BJ (cell line): ENCODE measurements at regions not wholly inside any gene's neighbourhood (a gene's known extent, or its start where the extent isn't known, plus 50 kb on each side); places are given as distances from the start of the nearest gene placed in this dataset.
"Not testable (repeated sequence)": the region's sequence is repeated elsewhere in the genome, so short reads cannot be mapped to it uniquely, and the experiment has no call there.

ENCODE experiments used
- CTCF ChIA-PET: fragments of 350-600 bp; formaldehyde crosslinking; extraction: SDS; loops from one replicate; lab custom pipeline; 2021; ENCODE audit warnings: antibody characterized with exemption, inconsistent platforms; lab: Yijun Ruan, JAX
- POLR2A ChIA-PET: fragments of 300-600 bp; sonication (Branson Sonifier 250); formaldehyde crosslinking; extraction: SDS; loops from one replicate; lab custom pipeline; 2021; ENCODE audit warnings: antibody characterized with exemption; lab: Charles Lee
- DNase-seq: peaks from one replicate; pipeline ENCODE4 v3.0.0-alpha.2; 2011; ENCODE audit warnings: low read depth
- H3K27me3 ChIP-seq: 2 replicates; pipeline ENCODE4 v1.6.0; 2011; ENCODE audit warnings: low read length; ENCODE audit not compliant: control insufficient read depth, insufficient read depth
- H3K36me3 ChIP-seq: 2 replicates; pipeline ENCODE4 v1.5.1; 2011; ENCODE audit warnings: low read length; ENCODE audit not compliant: control insufficient read depth, insufficient read depth
- H3K4me3 ChIP-seq: 2 replicates; pipeline ENCODE4 v1.5.1; 2011; ENCODE audit warnings: low read depth, mild to moderate bottlenecking, control low read depth, low read length
- TF ChIP-seq, protein P1 (sequence below): IDR thresholded peaks from 2 replicates; pipeline ENCODE4 v1.5.1; 2011; ENCODE audit warnings: low read depth, mild to moderate bottlenecking, control low read depth, inconsistent platforms, low read length, moderate library complexity; ENCODE audit not compliant: insufficient read depth

DNA sequence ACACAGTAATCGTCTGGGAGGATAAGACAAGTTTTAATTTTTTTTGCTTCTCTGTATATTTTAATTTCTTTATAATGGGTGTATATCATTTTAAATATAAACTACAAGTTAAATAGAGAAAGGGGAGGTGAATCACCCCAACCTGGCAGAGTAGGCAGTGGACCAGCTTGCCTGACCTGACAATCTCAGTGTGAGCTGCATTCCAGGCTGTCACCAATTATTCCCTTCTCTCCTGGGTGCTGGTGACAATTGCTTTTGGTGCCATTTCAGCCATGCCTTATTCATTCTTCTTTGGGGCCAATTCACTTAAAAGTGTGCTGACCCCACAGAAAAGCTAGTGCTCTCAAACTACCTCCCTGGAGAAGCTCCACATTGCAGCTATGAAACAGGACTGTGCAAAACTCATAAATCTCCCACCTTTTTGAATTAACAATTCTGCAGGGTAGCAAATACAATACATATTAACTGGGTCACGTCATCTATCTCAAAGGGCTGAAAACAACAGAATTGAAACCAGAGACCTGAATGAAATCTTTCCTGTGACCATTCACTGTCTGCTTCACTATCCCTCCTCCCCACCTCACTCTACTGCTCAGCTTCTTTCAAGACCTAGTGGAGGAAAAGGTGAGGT, 359.0 kb downstream of the HS3ST1 start:
- ChIA-PET POLR2A (no interaction called here), CTCF (no interaction called here)
- no peak overlapping the region for H3K4me3 ChIP-seq
- H3K36me3 ChIP-seq: no peaks in the 10 kb centered on the region
- TF ChIP-seq, protein P1, sequence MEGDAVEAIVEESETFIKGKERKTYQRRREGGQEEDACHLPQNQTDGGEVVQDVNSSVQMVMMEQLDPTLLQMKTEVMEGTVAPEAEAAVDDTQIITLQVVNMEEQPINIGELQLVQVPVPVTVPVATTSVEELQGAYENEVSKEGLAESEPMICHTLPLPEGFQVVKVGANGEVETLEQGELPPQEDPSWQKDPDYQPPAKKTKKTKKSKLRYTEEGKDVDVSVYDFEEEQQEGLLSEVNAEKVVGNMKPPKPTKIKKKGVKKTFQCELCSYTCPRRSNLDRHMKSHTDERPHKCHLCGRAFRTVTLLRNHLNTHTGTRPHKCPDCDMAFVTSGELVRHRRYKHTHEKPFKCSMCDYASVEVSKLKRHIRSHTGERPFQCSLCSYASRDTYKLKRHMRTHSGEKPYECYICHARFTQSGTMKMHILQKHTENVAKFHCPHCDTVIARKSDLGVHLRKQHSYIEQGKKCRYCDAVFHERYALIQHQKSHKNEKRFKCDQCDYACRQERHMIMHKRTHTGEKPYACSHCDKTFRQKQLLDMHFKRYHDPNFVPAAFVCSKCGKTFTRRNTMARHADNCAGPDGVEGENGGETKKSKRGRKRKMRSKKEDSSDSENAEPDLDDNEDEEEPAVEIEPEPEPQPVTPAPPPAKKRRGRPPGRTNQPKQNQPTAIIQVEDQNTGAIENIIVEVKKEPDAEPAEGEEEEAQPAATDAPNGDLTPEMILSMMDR: no peak
- no peaks in the 10 kb centered on the region for H3K27me3 ChIP-seq
- no peak for DNase-seq

DNA sequence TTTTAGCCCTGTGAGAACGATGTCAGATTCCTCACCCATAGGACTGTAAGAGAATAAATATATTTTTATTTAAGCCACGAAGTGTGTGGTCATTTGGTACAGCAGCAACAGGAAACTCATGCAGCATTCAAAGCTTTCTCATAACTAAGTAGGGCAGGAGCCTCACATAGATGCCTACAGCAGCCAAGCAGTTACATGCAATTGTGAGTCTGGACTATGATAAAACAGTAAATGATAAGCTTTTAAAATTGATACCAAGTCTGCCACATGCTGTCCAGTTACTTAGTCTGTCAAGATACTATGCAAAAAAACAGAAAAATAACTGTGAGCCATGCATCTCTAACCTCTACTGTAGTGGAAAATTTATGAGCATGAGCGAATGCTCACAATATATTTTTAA, 359.6 kb downstream of the HS3ST1 start:
- CTCF ChIA-PET: no interaction called here
- DNase-seq: no peak
- Histone ChIP-seq H3K36me3 (no peaks in the 10 kb centered on the region), H3K27me3 (no peaks in the 10 kb centered on the region), H3K4me3 (no peak overlapping the region)
- TF ChIP-seq, protein P1: no peak
- POLR2A ChIA-PET: no interaction called here

DNA sequence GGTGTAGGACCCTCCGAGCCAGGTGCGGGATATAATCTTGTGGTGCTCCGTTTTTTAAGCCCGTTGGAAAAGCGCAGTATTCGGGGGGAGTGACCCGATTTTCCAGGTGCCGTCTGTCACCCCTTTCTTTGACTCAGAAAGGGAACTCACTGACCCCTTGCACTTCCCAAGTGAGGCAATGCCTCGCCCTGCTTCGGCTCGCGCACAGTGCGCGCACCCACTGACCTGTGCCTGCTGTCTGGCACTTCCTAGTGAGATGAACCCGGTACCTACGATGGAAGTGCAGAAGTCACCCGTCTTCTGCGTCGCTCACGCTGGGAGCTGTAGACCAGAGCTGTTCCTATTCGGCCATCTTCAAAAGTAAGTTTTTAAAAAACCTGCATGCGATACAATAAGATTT, 362.1 kb downstream of the HS3ST1 start:
- POLR2A ChIA-PET, H3K4me3 ChIP-seq, DNase-seq, CTCF ChIA-PET, H3K36me3 ChIP-seq, H3K27me3 ChIP-seq: not testable (repeated sequence)

DNA sequence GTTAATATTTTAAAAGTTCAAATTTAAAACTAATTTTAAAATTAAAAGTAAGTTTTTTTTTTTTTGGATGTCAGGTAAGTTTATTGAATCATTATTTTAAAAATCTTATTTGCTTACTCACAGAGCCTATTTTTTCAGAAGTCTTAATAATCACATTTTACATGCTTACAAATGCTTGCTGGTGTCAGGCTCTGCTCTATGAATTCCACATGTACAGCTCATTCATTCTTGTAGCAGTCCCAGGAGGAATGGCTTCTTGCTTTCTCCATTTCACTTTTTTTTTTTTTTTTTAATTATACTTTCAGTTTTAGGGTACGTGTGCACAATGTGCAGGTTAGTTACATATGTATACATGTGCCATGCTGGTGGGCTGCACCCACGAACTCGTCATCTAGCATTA, 368.1 kb downstream of the HS3ST1 start:
- H3K27me3 ChIP-seq, CTCF ChIA-PET, H3K4me3 ChIP-seq, H3K36me3 ChIP-seq, DNase-seq, POLR2A ChIA-PET: not testable (repeated sequence)

DNA sequence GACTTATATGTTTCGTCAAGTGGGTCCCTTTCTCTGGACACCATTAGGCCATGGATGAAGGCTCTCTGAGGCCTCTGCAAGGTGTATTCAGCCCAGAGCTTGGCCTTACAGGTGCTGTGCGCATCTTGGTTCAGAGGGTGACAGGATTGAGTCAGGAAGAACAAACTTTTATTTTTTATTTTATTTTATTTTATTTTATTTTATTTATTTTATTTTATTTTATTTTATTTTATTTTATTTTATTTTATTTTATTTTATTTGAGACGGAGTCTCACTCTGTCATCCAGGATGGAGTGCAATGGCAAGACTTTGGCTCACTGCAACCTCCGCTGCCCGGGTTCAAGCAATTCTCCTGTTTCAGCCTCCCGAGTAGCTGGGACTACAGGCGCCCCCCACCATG, 370.4 kb upstream of the CLNK start:
- POLR2A ChIA-PET, DNase-seq, H3K36me3 ChIP-seq, CTCF ChIA-PET, H3K4me3 ChIP-seq, H3K27me3 ChIP-seq: not testable (repeated sequence)

DNA sequence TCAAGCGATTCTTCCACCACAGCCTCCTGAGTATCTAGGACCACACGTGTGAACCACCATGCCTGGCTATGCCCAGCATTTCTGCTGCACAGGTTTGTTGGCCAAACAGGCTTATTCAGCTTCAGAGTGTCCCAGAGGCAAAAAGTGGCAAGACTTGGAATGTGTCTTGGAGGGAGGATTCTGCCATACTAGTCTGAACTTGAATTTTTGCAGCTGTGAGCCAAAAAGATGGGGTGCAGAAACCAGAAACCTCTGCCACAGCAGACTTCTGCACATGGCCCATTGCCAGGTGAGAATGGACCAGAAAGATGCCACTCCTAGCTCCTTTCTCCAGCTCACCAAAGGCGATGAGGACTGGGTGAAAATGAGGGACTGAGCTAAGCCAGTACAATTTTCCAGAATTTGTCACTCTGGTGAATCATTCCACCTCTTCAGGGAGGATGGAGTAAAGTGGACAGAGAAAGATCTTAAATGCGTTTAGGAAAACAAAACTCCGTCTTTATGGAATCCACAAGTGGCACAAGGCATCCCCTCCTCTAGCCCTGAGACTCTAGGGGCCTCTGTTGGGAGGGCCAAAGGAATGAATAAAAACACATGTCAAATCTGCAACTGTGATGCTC, 369.1 kb upstream of the CLNK start:
- Histone ChIP-seq H3K27me3 (no peaks in the 10 kb centered on the region), H3K4me3 (no peak overlapping the region), H3K36me3 (no peaks in the 10 kb centered on the region)
- TF ChIP-seq, protein P1: no peak
- POLR2A ChIA-PET: no interaction called here
- CTCF ChIA-PET: no interaction called here
- DNase-seq: no peak

DNA sequence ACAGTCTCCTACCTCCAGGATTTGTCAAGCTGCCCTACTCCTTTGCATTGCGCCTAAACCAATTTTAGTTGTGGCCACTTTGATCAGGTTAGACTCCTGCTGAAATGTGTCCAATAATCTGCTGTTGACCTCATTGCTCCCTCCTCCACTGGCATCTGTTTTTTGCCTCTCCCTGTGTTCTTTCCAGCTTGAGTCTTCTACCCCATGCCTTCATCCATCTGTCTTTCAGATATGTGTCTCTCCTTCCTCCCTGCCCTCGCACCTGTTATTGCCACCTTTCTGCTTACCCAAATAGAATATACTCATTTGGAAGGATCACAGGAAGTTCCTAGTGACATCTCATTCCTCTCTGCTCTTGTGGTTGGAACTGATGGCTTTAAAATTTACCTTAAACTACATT, 366.6 kb upstream of the CLNK start:
- CTCF ChIA-PET: no interaction called here
- Histone ChIP-seq H3K36me3 (no peaks in the 10 kb centered on the region), H3K27me3 (no peaks in the 10 kb centered on the region), H3K4me3 (no peak overlapping the region)
- POLR2A ChIA-PET: no interaction called here
- DNase-seq: no peak
- TF ChIP-seq, protein P1: no peak
